GM18951 (cell line): ENCODE measurements at regions not wholly inside any gene's neighbourhood (a gene's known extent, or its start where the extent isn't known, plus 50 kb on each side); places are given as distances from the start of the nearest gene placed in this dataset.
"Not testable (repeated sequence)": the region's sequence is repeated elsewhere in the genome, so short reads cannot be mapped to it uniquely, and the experiment has no call there.

Experiments
- POLR2A ChIP-seq: IDR thresholded peaks from 4 replicates; pipeline ENCODE4 v1.6.1; 2011; ENCODE audit warnings: mild to moderate bottlenecking; ENCODE audit not compliant: insufficient read length, insufficient read depth; ENCODE audit errors: extremely low read depth
- in situ Hi-C: fragments of 300-500 bp; cut with MboI; formaldehyde crosslinking; loops from one replicate; pipeline ENCODE4 v1.12.0; 2022; ENCODE audit warnings: low sequenced_read_pairs, mixed read lengths, inconsistent platforms; ENCODE audit not compliant: unreplicated experiment

- no peak for TF ChIP-seq POLR2A
- in situ Hi-C loops: no loop called here
Measured at GRCh38 chr21:28126521-28127174, 866.0 kb downstream of the LTN1 start.

- in situ Hi-C loops: no loop called here
- TF ChIP-seq POLR2A: no peak
Measured at GRCh38 chr21:28124541-28124940, 868.1 kb downstream of the LTN1 start.

GRCh38 chr21:28118570-28118969, 874.1 kb downstream of the LTN1 start:
- no peak for TF ChIP-seq POLR2A
- in situ Hi-C loops: no loop called here

- in situ Hi-C loops: not testable (repeated sequence)
Measured at GRCh38 chr21:28114986-28115385, 877.7 kb downstream of the LTN1 start.

GRCh38 chr21:28113718-28114117, 879.0 kb downstream of the LTN1 start:
- in situ Hi-C loops: no loop called here
- no peak for TF ChIP-seq POLR2A

GRCh38 chr21:28112511-28112910, 880.2 kb downstream of the LTN1 start:
- TF ChIP-seq POLR2A: no peak
- in situ Hi-C loops: no loop called here

- in situ Hi-C loops: no loop called here
- no peak for TF ChIP-seq POLR2A
Measured at GRCh38 chr21:28111151-28111619, 881.5 kb downstream of the LTN1 start.

- no peak for TF ChIP-seq POLR2A
- in situ Hi-C loops: no loop called here
Measured at GRCh38 chr21:28110716-28111115, 882.0 kb downstream of the LTN1 start.

- in situ Hi-C loops: no loop called here
- TF ChIP-seq POLR2A: no peak
Measured at GRCh38 chr21:28110074-28110473, 882.6 kb downstream of the LTN1 start.

GRCh38 chr21:28106370-28106890, 886.2 kb downstream of the LTN1 start:
- in situ Hi-C loops: no loop called here
- TF ChIP-seq POLR2A: no peak

- no peak for TF ChIP-seq POLR2A
- in situ Hi-C loops: no loop called here
Measured at GRCh38 chr21:28104346-28104745, 888.3 kb downstream of the LTN1 start.

GRCh38 chr21:28100366-28100765, 892.3 kb downstream of the LTN1 start:
- in situ Hi-C loops: no loop called here
- TF ChIP-seq POLR2A: no peak

GRCh38 chr21:28099001-28099705, 893.5 kb downstream of the LTN1 start:
- in situ Hi-C loops: no loop called here
- no peak for TF ChIP-seq POLR2A

- no peak for TF ChIP-seq POLR2A
- in situ Hi-C loops: no loop called here
Measured at GRCh38 chr21:28091466-28091865, 901.2 kb downstream of the LTN1 start.
